ENCODE measurements at regions not wholly inside any gene's neighbourhood (a gene's known extent, or its start where the extent isn't known, plus 50 kb on each side); places are given as distances from the start of the nearest gene placed in this dataset.

DNA sequence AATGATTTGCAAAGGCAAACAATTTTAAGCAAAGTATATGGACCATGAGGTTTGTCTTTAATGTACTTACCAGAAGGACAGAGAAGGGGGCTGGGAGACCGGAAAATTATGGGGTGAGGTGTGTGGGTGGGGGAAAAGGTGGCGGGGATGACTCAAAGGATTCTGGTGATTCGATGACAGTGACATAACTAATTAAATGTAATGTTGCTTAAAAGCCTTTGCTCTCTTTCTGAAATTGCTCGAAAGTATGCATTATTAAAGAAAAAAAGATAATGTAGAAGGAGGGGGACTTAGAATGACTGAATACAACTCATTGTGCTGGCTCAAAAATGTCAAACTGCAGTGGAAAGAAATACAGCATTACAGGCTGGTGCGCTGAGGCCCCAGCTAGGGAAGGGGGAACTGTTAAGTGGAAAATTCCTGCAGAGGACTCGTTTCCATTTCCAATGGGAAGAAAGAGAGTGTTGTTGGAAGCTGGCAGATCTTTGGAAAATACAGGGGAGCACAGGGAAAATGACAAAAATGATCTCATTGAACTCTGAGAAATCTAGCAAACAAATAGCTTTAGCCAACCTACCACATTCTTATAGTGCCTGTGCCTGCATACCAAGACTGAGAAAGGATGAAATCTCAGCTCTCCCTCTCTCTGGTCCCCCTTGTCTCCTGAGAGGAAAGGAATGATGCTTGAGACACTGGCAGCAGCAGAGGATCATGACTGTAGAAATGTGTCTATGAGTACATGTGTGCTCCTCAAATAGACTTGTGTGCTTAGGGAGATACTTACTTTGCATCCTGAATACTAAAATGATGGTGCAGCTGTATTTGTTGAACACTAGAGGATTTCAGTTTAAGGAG is 632.4 kb downstream of the NYAP2 start:
- no peak for TF ChIP-seq EZH2phosphoT487 (conservative IDR thresholded peaks at IDR 0.05; ENCODE audit: low read length)
- TF ChIP-seq, protein P1, sequence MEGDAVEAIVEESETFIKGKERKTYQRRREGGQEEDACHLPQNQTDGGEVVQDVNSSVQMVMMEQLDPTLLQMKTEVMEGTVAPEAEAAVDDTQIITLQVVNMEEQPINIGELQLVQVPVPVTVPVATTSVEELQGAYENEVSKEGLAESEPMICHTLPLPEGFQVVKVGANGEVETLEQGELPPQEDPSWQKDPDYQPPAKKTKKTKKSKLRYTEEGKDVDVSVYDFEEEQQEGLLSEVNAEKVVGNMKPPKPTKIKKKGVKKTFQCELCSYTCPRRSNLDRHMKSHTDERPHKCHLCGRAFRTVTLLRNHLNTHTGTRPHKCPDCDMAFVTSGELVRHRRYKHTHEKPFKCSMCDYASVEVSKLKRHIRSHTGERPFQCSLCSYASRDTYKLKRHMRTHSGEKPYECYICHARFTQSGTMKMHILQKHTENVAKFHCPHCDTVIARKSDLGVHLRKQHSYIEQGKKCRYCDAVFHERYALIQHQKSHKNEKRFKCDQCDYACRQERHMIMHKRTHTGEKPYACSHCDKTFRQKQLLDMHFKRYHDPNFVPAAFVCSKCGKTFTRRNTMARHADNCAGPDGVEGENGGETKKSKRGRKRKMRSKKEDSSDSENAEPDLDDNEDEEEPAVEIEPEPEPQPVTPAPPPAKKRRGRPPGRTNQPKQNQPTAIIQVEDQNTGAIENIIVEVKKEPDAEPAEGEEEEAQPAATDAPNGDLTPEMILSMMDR (IDR thresholded peaks at IDR 0.05; ENCODE audit: insufficient read depth, low read length, poor library complexity, severe bottlenecking) = no peak
